ENCODE measurements at regions not wholly inside any gene's neighbourhood (a gene's known extent, or its start where the extent isn't known, plus 50 kb on each side); places are given as distances from the start of the nearest gene placed in this dataset.

DNA sequence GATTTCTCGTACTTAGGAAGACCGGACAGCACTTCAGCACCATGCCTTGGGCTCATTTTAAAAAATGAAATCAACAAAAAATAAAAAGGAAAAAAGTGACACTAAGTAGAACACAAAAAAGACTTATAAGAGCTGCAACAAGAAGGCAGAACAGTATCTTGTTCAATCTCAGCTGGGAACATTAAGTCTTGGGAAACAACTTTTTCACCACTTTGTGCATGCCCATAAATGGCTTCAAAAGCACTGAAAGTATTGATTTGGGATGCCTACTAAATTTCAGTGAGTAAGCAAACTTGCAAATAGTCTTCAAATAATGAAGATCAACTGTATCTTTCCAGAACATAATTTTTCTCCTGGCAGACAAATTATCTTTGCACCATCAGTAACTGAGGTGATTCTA lies 489.3 kb downstream of the NXPH1 start:
- TF ChIP-seq, protein P1, sequence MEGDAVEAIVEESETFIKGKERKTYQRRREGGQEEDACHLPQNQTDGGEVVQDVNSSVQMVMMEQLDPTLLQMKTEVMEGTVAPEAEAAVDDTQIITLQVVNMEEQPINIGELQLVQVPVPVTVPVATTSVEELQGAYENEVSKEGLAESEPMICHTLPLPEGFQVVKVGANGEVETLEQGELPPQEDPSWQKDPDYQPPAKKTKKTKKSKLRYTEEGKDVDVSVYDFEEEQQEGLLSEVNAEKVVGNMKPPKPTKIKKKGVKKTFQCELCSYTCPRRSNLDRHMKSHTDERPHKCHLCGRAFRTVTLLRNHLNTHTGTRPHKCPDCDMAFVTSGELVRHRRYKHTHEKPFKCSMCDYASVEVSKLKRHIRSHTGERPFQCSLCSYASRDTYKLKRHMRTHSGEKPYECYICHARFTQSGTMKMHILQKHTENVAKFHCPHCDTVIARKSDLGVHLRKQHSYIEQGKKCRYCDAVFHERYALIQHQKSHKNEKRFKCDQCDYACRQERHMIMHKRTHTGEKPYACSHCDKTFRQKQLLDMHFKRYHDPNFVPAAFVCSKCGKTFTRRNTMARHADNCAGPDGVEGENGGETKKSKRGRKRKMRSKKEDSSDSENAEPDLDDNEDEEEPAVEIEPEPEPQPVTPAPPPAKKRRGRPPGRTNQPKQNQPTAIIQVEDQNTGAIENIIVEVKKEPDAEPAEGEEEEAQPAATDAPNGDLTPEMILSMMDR (IDR thresholded peaks at IDR 0.05): no peak
- TF ChIP-seq EZH2phosphoT487 (IDR thresholded peaks at IDR 0.05) (no peak), EZH2 (IDR thresholded peaks at IDR 0.05) (no peak)
